ENCODE measurements at regions not wholly inside any gene's neighbourhood (a gene's known extent, or its start where the extent isn't known, plus 50 kb on each side); places are given as distances from the start of the nearest gene placed in this dataset.

- no peak for TF ChIP-seq CTCF (IDR thresholded peaks at IDR 0.05)
- no peak for TF ChIP-seq POLR2A (IDR thresholded peaks at IDR 0.05)
Measured at GRCh38 chr13:33556828-33557227, 261.1 kb upstream of the RFC3 start.

Data from uterus (tissue), 2 donors.